GM23248 (cell line): ENCODE measurements at regions not wholly inside any gene's neighbourhood (a gene's known extent, or its start where the extent isn't known, plus 50 kb on each side); places are given as distances from the start of the nearest gene placed in this dataset.

ENCODE experiments used
- DNase-seq: peaks from one replicate; pipeline ENCODE4 v3.0.0-alpha.2; 2015
- H2AFZ ChIP-seq: fragments of 200-600 bp; sonication (generic); 2 replicates; pipeline ENCODE4 v1.6.1; 2016; ENCODE audit warnings: antibody characterized with exemption
- H3F3A ChIP-seq: fragments of 200-600 bp; sonication (generic); 2 replicates; pipeline ENCODE4 v1.6.1; 2016; ENCODE audit warnings: mild to moderate bottlenecking, antibody characterized with exemption, mixed run types; ENCODE audit not compliant: insufficient read depth
- H3K27ac ChIP-seq: fragments of 200-600 bp; sonication (generic); 2 replicates; pipeline ENCODE4 v1.5.1; 2016; ENCODE audit warnings: mild to moderate bottlenecking
- H3K27me3 ChIP-seq: fragments of 200-600 bp; sonication (generic); replicated peaks from 2 replicates; pipeline ENCODE4 v1.6.1; 2016; ENCODE audit warnings: mild to moderate bottlenecking; ENCODE audit not compliant: insufficient read depth
- H3K36me3 ChIP-seq: fragments of 200-600 bp; sonication (generic); 2 replicates; pipeline ENCODE4 v1.6.1; 2016; ENCODE audit warnings: low read depth, mild to moderate bottlenecking
- H3K4me1 ChIP-seq: fragments of 200-600 bp; sonication (generic); 2 replicates; pipeline ENCODE4 v1.6.1; 2016; ENCODE audit warnings: mild to moderate bottlenecking; ENCODE audit not compliant: insufficient read depth
- H3K4me2 ChIP-seq: fragments of 200-600 bp; sonication (generic); one replicate; pipeline ENCODE4 v1.6.1; 2016; ENCODE audit warnings: mild to moderate bottlenecking; ENCODE audit not compliant: unreplicated experiment
- H3K4me3 ChIP-seq: fragments of 200-600 bp; sonication (generic); 2 replicates; pipeline ENCODE4 v1.5.1; 2016; ENCODE audit warnings: mild to moderate bottlenecking
- H3K79me2 ChIP-seq: fragments of 200-600 bp; sonication (generic); 2 replicates; pipeline ENCODE4 v1.6.1; 2016; ENCODE audit warnings: mild to moderate bottlenecking; ENCODE audit not compliant: insufficient read depth
- H3K9ac ChIP-seq: fragments of 200-600 bp; sonication (generic); 2 replicates; pipeline ENCODE4 v1.6.1; 2016; ENCODE audit warnings: mild to moderate bottlenecking
- H3K9me2 ChIP-seq: fragments of 200-600 bp; sonication (generic); 2 replicates; pipeline ENCODE4 v1.6.1; 2016; ENCODE audit warnings: mixed run types, mild to moderate bottlenecking, moderate library complexity; ENCODE audit not compliant: insufficient read depth
- H3K9me3 ChIP-seq: fragments of 200-600 bp; sonication (generic); one replicate; pipeline ENCODE4 v1.6.1; 2017; ENCODE audit warnings: low read depth
- H4K20me1 ChIP-seq: fragments of 200-600 bp; sonication (generic); 2 replicates; pipeline ENCODE4 v1.6.0; 2016; ENCODE audit not compliant: insufficient read depth
- EZH2 ChIP-seq: fragments of 200-600 bp; sonication (generic); IDR thresholded peaks from 2 replicates; pipeline ENCODE4 v1.6.1; 2018; ENCODE audit warnings: antibody characterized with exemption, mild to moderate bottlenecking; ENCODE audit not compliant: insufficient read depth, poor library complexity, severe bottlenecking
- EZH2phosphoT487 ChIP-seq: fragments of 200-600 bp; sonication (generic); IDR thresholded peaks from 2 replicates; pipeline ENCODE4 v1.6.1; 2018; ENCODE audit warnings: antibody characterized with exemption, moderate library complexity, mild to moderate bottlenecking, low read depth; ENCODE audit not compliant: insufficient read depth
- WGBS, 2 experiments: methylation state at CpG; one replicate each; pipeline ENCODE4 v1.1.6; 2015 to 2017; ENCODE audit warnings: low lambda C conversion rate in 2 of 2, low coverage in 1 of 2; ENCODE audit errors: missing lambda C conversion rate in 2 of 2; 5-methylcytosine and 5-hydroxymethylcytosine counted together
- in situ Hi-C: fragments of 300-500 bp; cut with MboI; formaldehyde crosslinking; loops from 2 replicates; pipeline ENCODE4 v1.15.0; 2020

GRCh38 chr7:118764221-118764620, 539.7 kb downstream of the ANKRD7 start:
- 27 to 28% methylated on average over 4 of the region's 4 CpGs for WGBS, 2 experiments
- H3K9me2 ChIP-seq = no peaks in the 10 kb centered on the region
- no peaks in the 10 kb centered on the region for H3K27me3 ChIP-seq
- no peaks in the 10 kb centered on the region for H3K9me3 ChIP-seq
- H3K4me2 ChIP-seq = no peak overlapping the region
- no peak overlapping the region for H3K27ac ChIP-seq
- H3K79me2 ChIP-seq = no peaks in the 10 kb centered on the region
- in situ Hi-C loops = no loop called here
- no peaks in the 10 kb centered on the region for H4K20me1 ChIP-seq
- no peaks in the 10 kb centered on the region for H3K36me3 ChIP-seq
- DNase-seq = no peak
- H2AFZ ChIP-seq = no peak overlapping the region
- H3K4me1 ChIP-seq = no peaks in the 10 kb centered on the region
- no peak overlapping the region for H3K9ac ChIP-seq
- H3F3A ChIP-seq = no peaks in the 10 kb centered on the region
- H3K4me3 ChIP-seq = no peak overlapping the region
- no peak for TF ChIP-seq EZH2
- TF ChIP-seq EZH2phosphoT487 = no peak

GRCh38 chr7:118771672-118772071, 547.2 kb downstream of the ANKRD7 start:
- Histone ChIP-seq H3K79me2 (no peaks in the 10 kb centered on the region), H3K27me3 (no peaks in the 10 kb centered on the region), H3F3A (no peaks in the 10 kb centered on the region), H3K9me2 (no peaks in the 10 kb centered on the region), H3K36me3 (no peaks in the 10 kb centered on the region), H3K9ac (no peak overlapping the region), H3K4me1 (no peaks in the 10 kb centered on the region), H4K20me1 (no peaks in the 10 kb centered on the region), H3K4me2 (no peak overlapping the region), H2AFZ (no peak overlapping the region), H3K4me3 (no peak overlapping the region), H3K9me3 (no peaks in the 10 kb centered on the region), H3K27ac (no peak overlapping the region)
- DNase-seq = no peak
- in situ Hi-C loops = no loop called here
- TF ChIP-seq EZH2 (no peak), EZH2phosphoT487 (no peak)

- in situ Hi-C loops = no loop called here
- TF ChIP-seq EZH2 (no peak), EZH2phosphoT487 (no peak)
- H3K4me1 ChIP-seq = no peaks in the 10 kb centered on the region
- WGBS, 2 experiments = 2 to 9% methylated on average over 1 of the region's 1 CpG
- H2AFZ ChIP-seq = no peak overlapping the region
- no peak overlapping the region for H3K27ac ChIP-seq
- H3K9me2 ChIP-seq = no peaks in the 10 kb centered on the region
- no peak overlapping the region for H3K9ac ChIP-seq
- H3K4me2 ChIP-seq = no peak overlapping the region
- H3K4me3 ChIP-seq = no peak overlapping the region
- no peaks in the 10 kb centered on the region for H3K36me3 ChIP-seq
- no peak for DNase-seq
- no peaks in the 10 kb centered on the region for H3K79me2 ChIP-seq
- H3F3A ChIP-seq = no peaks in the 10 kb centered on the region
- H3K9me3 ChIP-seq = no peaks in the 10 kb centered on the region
- H3K27me3 ChIP-seq = no peaks in the 10 kb centered on the region
- no peaks in the 10 kb centered on the region for H4K20me1 ChIP-seq
These were observed 552.8 kb downstream of the ANKRD7 start for GRCh38 chr7:118777308-118777707.

GRCh38 chr7:118792682-118793081, 568.2 kb downstream of the ANKRD7 start:
- no peaks in the 10 kb centered on the region for H4K20me1 ChIP-seq
- H3K36me3 ChIP-seq = no peaks in the 10 kb centered on the region
- 17 to 23% methylated on average over 4 of the region's 4 CpGs for WGBS, 2 experiments
- H3K9ac ChIP-seq = no peak overlapping the region
- no peak overlapping the region for H3K4me3 ChIP-seq
- no peak overlapping the region for H3K4me2 ChIP-seq
- H3K9me3 ChIP-seq = peaks cover 3% of the 10 kb centered on the region
- no peaks in the 10 kb centered on the region for H3K27me3 ChIP-seq
- no peak for DNase-seq
- H3K27ac ChIP-seq = no peak overlapping the region
- in situ Hi-C loops = no loop called here
- no peaks in the 10 kb centered on the region for H3K79me2 ChIP-seq
- no peaks in the 10 kb centered on the region for H3F3A ChIP-seq
- no peaks in the 10 kb centered on the region for H3K4me1 ChIP-seq
- TF ChIP-seq EZH2 (no peak), EZH2phosphoT487 (no peak)
- H3K9me2 ChIP-seq = no peaks in the 10 kb centered on the region
- H2AFZ ChIP-seq = no peak overlapping the region

GRCh38 chr7:118793582-118793981, 569.1 kb downstream of the ANKRD7 start:
- Histone ChIP-seq H3K4me1 (no peaks in the 10 kb centered on the region), H3K4me2 (no peak overlapping the region), H3K9ac (no peak overlapping the region), H3F3A (no peaks in the 10 kb centered on the region), H3K9me2 (no peaks in the 10 kb centered on the region), H3K79me2 (no peaks in the 10 kb centered on the region), H2AFZ (no peak overlapping the region), H4K20me1 (no peaks in the 10 kb centered on the region), H3K36me3 (no peaks in the 10 kb centered on the region), H3K9me3 (peaks cover 3% of the 10 kb centered on the region), H3K4me3 (no peak overlapping the region), H3K27me3 (no peaks in the 10 kb centered on the region), H3K27ac (no peak overlapping the region)
- no peak for DNase-seq
- WGBS, 2 experiments = 10 to 13% methylated on average over 1 of the region's 1 CpG
- in situ Hi-C loops = no loop called here
- TF ChIP-seq EZH2phosphoT487 (no peak), EZH2 (no peak)
